NK-92 treated with Interleukin-12 subunit alpha and Interleukin-12 subunit beta, amount 100 ng/mL, for 24 hours (cell line): ENCODE measurements at regions not wholly inside any gene's neighbourhood (a gene's known extent, or its start where the extent isn't known, plus 50 kb on each side); places are given as distances from the start of the nearest gene placed in this dataset.
"Not testable (repeated sequence)": the region's sequence is repeated elsewhere in the genome, so short reads cannot be mapped to it uniquely, and the experiment has no call there.

Source experiments
- DNase-seq: peaks from one replicate; lab custom pipeline; 2025; lab: John Stamatoyannopoulos, UW

DNA sequence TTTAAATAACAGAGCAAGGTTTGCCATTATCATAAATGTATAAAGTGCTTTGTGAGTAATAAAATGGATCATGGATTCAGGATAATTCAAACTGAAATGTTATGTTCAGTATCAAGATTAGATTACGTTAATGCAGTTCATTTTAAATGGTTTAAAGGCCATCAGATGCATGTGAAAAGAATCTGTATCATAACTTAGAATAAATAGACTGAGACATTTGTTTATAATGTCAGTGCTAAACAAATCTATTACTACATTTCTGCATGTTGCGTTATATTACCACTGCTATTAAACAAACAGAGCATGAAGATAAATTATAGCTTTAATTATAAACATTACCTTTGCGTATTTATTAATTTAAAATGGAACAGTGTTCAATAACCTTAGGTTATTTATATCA, 160.2 kb downstream of the TOX3 start:
- DNase-seq: no peak

DNA sequence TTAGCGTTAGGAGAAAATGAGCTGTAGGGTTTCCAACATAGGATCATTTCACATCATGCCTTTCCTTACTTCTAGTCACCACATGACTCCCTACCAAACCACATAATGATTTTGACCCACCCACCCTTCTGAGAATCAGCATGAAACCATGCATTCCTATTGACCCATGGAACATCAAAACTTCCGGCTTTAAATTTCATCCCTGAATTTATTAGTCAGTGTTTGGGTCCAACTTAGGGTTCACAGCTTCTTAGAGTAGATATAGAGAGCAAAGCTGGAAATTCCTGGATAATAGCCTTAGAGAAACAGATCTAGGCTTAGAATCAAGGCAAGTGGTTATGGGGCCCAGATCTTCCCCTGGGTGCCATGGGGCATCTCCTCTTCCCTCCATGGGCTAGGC, 162.6 kb downstream of the TOX3 start:
- DNase-seq: no peak

DNA sequence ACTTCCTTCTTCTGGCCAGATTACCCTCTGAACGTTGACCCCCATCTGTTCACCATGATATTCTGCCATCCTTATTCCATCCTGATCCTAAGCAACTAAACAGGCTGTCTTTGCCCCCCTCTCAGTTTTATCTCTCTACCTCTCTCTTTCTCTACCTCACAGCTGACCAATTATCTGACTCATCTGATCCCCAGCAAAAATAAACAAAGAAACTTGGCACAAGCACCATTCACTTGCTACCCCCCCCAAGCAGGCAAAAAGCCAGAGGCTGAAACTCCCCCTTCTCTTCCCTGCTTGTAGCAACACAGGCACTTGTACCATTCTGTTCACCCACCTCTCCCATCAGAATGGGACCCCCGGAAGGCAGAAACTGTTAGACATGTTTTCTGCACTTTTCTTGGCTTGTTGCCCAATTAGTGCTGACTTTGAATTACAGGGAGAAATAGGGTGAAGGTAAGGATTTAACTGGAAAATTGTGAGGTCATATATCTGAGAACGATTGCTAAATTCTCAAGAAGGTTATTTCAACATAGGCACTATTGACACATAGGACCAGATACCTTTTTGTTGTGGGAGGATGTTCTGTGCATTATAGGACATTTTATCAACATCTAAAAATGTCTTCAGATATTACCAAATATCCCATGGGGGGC, 163.2 kb downstream of the TOX3 start:
- no peak for DNase-seq

DNA sequence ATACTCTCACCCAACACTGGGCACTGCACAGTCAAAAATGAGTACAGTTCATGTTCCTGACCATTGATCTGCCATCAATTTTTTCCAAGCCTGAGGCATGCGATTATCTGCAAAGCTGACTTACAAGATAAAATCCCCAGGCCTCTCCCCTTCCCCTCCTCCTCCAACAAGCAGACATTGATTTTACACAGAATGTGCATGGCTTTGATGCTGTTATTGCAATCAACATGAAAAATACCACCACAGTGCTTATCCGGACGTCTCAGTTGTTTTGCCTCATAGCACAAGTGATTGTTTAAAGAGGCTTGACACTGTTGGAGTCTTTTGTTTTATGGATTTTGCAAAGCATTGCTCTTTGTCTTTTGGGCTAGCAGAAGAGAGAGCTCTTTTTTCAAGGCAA, 163.8 kb downstream of the TOX3 start:
- DNase-seq: no peak

DNA sequence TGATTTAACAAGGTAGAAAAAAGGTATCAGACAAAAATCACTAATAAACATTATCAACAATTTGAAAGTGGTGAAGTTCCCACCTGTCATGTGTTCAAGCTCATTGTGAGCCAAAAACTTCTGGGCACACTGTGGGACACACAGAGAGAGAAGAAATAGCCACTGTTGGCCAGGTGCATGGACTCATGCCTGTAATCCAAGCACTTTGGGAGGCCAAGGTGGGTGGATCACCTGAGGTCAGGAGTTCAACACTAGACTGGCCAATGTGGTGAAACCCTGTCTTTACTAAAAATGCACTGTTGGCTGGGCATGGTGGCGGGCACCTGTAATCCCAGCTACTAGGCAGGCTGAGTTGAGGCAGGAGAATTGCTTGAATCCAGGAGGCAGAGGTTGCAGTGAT, 167.4 kb downstream of the TOX3 start:
- DNase-seq: no peak

DNA sequence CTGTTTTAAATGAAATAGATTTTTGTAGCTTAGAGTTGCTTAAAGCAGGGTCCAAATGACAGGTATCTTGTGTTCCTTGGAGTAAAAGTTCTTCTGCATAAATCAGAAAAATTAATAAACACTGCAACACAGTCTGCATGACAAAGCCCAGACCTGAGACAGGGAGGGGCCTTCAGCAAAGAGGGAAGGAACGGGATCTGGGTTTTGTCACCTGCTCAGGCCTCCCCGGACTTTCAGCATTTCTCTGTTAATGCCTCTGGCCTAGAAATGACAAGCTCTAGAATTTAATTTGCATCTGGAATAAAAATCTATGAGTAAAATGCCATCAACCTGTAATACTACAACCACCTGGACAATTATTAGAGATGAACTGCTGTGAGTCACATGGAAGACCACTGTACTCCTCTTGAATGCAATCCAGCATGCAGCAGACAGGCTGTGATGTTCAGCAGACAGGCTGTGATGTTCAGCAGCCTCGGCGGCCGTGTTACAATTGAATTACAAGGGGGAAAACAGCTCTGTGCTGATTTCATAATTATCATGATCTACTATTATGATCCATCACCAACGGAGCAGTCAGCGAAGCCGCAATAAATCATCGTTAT, 170.2 kb downstream of the TOX3 start:
- no peak for DNase-seq

DNA sequence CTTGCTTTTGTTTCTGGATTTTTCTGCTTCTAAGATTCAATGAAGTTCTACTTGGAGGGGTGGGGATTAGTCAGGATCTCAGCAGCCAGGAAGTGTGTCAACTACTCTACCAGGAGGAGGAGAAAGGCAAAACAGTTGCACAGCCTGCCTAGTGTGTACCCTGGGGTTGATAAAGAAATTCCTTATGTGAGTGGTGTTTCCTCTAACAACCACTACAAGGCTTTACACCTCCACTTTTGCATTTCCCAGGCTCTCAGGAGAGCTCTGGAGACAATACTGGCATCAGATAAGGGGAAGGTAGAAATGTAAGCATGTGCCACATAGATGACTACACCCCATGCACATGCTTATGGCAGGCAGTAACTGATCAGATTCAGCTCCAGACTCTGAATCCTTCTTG, 174.6 kb downstream of the TOX3 start:
- no peak for DNase-seq

DNA sequence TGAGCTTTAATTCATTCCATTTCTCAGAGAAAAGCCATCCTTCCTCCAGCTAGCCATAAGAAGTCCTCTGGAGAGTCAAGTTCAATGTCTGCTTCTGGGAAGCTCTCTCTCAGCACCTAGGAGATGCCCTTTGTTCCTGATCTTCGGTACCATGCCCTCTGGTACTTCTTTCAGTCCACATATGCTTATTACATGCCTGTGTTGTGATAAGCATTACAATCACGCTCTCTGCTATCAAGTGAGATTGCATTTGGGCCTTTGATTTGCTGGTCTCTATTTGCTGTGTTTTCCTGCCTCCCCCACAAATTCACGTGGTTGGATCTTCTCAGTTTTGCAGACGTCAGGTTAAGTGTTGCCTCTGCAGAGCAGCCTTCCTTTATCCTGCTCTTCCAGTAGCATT, 178.1 kb downstream of the TOX3 start:
- no peak for DNase-seq

DNA sequence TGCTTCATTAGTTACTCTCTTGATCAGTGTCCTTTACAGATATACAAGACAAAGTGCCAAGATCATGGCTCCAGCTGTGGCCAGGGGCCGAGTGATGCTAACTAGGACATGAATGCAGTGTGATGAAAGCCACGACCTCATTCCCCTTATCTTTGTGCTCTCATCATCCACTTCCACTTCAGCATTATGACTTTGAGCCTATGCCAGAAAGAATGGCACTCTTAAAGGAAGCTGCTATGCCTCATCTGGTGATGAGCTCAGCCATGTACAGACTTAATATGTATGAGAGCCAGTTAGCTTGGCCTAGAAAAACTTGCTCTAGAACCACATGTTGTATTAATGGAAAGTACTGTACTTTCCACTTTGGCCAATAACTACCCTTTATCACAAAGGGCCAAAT, 179.1 kb downstream of the TOX3 start:
- no peak for DNase-seq

DNA sequence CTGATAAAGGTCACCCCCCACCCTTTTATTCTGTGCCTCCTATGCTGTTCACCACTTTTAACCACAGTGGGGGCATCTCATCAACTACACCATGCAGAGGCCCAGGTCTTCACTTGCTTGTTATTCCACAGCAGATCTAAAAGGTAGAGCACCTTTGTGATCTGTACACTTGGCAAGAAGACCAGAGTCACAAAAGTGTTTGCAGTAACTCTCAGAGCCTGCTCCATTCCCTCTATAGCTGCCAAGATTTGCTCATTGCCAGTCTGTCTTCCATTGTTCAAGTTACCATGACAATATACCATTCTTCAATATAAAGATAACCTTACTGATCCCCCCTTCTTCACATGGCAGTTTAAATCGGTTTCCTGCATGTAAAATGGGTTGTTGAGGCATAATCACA, 180.0 kb downstream of the TOX3 start:
- no peak for DNase-seq

DNA sequence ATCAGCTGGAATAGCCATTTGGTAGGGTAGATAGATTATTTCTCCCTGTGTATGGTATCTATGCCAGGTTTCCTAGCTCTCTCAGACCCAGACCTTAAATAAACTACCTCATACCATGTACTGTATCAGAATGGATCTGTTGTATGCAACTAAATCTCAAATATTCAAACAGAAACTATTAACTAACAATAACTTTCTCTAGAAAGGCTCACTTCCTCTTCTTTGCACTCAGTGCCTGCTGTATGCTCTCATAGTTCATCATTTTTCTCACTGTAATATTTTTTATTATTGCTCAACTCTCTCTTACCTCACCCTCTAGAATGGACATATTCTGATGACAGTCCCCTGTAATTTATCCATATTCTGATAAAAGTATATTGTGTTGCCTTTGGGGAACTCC, 182.4 kb downstream of the TOX3 start:
- DNase-seq: no peak

DNA sequence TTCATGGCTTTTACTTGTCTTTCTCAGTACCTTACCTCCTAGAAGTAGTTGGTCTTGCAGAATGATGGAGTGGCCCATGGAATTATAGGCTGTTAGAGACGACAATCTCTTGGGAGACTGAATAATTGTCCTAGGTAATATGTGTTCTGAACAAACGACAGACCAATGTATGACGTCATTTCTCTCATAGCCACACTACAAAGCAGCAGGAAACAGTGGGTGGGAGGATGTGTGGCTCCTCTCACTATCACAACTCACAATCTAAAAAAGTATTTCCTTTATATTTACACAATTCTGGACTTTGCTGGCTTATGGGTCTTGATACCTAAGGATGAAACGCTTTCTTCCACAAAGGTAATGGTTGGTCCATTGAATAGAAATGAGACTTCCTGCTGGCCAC, 183.9 kb downstream of the TOX3 start:
- DNase-seq: no peak

DNA sequence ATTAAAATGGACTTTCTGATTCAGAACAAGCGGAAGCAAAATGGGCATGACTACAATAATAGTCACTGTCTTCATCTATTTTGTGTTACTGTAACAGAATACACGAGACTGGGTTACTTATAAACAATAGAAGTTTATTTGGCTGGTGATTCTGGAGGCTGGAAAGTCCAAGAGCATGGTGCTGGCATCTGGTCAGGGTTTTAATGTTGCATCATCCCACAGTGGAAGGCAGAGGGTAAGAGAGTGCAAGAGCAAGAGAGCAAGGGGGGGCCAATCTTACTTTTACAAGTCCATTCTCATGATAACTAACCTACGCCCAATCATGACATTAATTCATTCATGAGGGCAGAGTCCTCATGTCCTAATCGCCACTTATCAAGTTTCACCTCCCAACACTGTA, 189.2 kb downstream of the TOX3 start:
- no peak for DNase-seq

DNA sequence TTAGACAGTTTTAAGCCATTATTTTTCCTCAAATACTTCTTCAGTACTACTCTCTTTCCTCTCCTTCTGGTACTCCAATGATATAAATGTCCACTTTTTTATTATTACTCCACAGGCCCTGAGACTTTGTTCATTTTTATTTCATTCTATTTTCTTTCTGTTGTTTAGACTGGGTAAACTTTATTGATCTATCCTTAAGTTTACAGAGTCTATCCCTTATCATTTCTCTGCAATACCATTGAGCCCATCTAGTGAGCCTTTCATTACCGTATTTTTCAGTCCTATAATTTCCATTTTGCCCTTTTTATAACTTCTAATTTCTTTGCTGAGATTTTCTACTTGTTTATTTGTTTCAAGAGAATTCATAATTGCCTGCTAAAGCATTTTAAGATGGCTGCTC, 193.7 kb downstream of the TOX3 start:
- DNase-seq: no peak

DNA sequence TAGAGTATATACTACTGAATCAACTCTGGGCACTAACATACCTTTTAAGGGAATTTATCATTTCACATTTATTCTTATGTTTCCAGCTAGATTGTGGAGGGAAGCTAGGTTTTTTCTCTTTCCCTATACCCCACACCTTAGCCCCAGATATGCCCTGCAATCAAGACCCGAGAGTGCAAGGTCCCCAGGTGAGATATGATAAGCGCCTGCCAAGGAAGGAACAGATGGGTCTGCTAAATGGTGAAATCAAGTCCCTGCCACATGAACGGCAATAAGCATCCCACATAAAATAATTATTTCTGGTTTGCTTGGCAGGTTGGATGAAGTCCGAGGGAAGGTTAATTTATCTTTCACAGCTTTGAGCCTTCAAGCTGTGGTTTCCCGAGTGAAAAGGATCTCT, 195.5 kb downstream of the TOX3 start:
- no peak for DNase-seq

DNA sequence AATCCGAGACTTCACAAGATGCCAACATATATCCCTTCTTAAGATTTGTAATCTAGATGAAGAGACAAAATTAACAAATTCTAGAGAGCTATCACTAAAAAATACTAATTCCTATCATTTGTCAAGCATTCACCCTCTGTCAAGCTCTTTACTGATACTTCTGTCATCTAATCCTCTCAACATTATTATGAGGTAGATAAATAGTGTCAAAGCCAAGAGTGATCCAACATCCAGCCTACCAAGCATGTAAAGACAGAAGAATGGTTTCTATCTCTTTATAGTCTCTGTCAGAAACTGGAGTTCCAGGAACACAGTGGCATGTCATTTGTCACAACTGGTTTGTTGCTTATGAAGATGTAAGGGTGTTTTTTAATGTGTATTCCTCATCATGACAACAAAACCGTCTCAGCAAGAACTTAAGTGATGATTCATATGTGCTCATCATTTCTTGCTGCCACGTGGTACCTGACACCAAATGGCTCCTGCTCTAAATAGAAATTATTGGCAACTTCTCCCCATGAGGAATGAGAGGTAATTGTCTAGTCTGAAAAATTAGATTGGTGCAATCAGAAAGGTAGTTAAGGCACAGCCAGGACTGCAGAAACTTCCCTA, 196.8 kb downstream of the TOX3 start:
- no peak for DNase-seq

DNA sequence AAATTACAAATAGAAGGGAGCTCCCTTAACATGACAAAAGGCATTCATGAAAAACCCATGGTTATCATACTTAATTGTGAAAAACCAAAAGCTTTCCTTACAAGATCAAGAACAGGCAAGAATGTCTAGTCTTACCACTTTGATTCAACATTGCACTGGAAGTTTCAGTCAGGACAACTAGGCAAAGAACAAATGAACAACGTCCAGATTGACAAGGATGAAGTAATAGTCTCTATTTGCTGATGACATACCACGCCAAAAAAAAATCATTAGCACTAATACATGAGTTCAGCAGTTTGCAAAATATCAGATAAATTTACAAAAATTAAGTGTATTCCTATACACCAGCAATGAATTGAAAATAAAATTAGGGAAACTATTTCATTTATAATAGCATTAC, 200.2 kb downstream of the TOX3 start:
- no peak for DNase-seq

DNA sequence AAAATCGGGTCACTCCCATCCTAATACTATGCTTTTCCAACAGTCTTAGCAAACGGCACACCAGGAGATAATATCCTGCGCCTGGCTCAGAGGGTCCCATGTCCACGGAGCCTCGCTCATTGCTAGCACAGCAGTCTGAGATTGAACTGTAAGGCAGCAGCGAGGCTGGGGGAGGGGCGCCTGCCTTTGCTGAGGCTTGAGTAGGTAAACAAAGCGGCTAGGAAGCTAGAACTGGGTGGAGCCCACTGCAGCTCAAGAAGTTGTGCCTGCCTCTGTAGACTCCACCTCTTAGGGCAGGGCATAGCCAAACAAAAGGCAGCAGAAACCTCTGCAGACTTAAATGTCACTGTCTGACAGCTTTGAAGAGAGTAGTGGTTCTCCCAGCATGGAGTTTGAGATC, 213.3 kb downstream of the TOX3 start:
- not testable (repeated sequence) for DNase-seq

DNA sequence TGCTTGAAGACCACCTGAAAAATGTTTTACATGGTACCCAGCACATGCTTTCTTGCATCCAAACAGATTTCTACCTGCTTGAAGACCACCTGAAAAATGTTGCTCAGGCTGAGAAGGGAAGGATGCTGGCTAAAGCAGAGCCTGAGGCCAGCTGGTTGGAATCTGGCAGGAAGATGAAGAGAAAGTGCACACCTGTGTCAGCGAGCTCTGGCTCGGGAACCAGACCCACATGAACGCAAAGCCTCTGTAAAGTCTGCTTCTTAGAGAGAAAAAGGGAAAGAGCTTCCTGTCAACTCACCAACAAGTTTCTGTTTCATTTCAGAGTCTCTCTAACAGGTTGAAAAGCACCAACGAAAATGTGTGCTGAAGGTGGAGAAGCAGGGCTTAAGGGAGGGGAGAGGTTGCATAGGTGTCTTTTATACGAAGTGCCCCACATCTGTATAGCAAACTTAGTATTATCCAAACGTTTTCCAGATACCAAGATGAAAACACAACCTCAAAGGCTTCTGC, 226.0 kb downstream of the TOX3 start:
- DNase-seq: no peak

DNA sequence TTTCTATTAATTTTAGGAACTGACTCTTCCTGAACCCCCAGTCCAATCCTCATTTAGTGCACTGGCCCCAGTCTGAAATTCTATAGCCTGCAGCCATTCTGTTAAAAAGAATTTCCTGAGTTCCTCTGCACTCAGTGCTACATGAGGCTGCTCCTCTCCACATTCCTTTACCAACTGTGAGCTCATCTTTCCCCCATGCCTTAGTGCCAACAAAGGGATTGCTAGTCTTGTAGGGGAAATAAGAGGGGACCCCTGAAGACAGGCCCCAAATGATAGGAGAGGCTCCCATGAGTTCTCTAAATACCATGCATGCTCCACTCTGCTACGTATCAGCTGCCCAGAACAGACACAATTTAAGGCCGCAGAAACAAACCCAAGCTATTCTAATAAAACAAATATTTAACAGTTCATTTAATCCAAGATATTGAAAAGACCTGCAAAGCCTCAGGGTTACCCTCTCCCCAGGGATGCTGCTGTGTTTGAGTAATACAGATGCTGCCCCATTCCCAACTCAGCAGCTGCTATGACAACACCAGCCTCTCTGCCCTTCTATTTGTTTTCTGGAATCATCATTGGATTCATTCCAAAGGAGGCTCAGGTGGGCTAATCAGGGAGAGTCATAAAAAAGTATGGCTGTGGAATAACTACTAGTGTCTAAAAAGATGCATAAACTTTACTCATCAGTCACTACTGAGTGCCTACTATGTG, 228.5 kb downstream of the TOX3 start:
- DNase-seq: no peak

DNA sequence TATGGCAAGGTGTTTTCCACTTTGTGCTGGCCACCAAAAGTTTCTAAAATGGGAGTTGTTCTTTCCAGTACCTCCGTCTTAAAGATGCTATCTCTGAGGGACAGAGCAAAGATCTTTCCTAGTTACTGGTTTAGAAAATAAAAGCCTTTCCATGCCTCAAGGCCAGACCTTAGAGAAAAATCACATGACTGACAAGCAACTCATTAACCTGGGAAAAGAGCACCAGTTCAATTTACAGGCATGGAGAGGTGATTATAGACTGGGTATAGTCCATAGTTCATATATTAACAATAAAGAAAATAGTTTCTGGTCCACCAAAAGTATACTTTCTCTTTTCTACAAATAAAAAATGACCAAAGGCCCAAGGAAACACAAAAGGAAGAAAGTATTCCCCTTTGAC, 230.7 kb downstream of the TOX3 start:
- DNase-seq: no peak

DNA sequence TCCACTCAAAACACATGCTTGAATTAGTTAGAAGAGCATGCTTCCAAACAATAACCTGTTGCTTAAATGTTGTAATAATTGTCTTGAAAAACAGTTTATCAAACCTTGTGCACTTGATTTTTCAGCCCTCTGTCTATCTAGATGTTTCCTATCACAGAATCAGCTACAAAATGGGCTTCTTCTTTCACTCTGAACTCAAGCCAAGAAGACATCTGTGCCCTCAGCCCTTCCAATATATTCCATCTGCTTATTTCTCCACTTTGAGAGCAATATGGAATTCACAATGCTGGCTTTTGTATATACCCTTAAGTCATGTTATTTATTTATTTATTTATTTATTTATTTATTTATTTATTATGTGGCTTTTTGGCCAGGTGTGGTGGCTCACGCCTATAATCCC, 234.2 kb downstream of the TOX3 start:
- no peak for DNase-seq
